Transverse colon (tissue), 4 donors: ENCODE measurements at regions not wholly inside any gene's neighbourhood (a gene's known extent, or its start where the extent isn't known, plus 50 kb on each side); places are given as distances from the start of the nearest gene placed in this dataset.

Experiments used
- EP300 ChIP-seq: sonication (generic); formaldehyde crosslinking; IDR thresholded peaks from one replicate; pipeline ENCODE4 v1.6.1; 2017; ENCODE audit warnings: antibody characterized with exemption, low read depth
- POLR2AphosphoS5 ChIP-seq, 3 donors: sonication (generic); formaldehyde crosslinking; IDR thresholded peaks; one replicate each; pipeline ENCODE4 v1.6.1; 2016; ENCODE audit warnings: antibody characterized with exemption in 3 of 3
- TF ChIP-seq, protein P1 (sequence below), 5 experiments: fragments of 200-600 bp in 3 of 5; fragments of 450-650 bp in 2 of 5; sonication (generic) in 3 of 5; IDR thresholded peaks; 1 replicate in 2 of 5; 2 replicates in 3 of 5; pipeline ENCODE4 v1.5.1; 2016 to 2017; ENCODE audit warnings: antibody characterized with exemption in 5 of 5, inconsistent platforms in 3 of 5, mild to moderate bottlenecking in 2 of 5, moderate library complexity in 1 of 5

DNA sequence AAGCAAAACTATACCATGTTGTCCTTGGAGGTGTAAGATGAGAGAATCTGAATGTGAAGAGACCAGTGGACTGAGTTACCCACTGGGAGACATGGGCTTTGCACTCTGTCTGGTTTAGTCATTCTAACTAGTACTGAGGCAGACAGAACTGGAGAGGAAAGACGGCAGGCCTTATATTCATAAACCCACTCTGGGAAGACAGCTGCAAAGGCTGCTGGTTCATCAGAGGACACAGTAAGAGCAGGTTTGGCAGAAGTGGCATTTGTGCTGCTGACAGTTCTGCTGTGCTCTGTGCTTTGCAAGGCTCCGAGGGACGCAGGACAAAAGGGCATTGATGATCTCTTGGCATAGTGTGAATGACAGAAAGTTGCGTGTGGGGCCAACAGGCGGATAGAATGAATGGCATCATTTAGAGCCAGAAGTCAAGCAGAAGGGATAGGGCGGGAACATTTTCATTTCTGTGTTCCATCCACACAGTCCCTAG, 142.3 kb upstream of the TENT5A start:
- TF ChIP-seq, protein P1, sequence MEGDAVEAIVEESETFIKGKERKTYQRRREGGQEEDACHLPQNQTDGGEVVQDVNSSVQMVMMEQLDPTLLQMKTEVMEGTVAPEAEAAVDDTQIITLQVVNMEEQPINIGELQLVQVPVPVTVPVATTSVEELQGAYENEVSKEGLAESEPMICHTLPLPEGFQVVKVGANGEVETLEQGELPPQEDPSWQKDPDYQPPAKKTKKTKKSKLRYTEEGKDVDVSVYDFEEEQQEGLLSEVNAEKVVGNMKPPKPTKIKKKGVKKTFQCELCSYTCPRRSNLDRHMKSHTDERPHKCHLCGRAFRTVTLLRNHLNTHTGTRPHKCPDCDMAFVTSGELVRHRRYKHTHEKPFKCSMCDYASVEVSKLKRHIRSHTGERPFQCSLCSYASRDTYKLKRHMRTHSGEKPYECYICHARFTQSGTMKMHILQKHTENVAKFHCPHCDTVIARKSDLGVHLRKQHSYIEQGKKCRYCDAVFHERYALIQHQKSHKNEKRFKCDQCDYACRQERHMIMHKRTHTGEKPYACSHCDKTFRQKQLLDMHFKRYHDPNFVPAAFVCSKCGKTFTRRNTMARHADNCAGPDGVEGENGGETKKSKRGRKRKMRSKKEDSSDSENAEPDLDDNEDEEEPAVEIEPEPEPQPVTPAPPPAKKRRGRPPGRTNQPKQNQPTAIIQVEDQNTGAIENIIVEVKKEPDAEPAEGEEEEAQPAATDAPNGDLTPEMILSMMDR (IDR thresholded peaks at IDR 0.05): no peak
- TF ChIP-seq EP300 (no peak), POLR2AphosphoS5 (IDR thresholded peaks at IDR 0.05) (no peak)
